ENCODE measurements at regions not wholly inside any gene's neighbourhood (a gene's known extent, or its start where the extent isn't known, plus 50 kb on each side); places are given as distances from the start of the nearest gene placed in this dataset.

- no peak for TF ChIP-seq POLR2A (IDR thresholded peaks at IDR 0.05)
- no peak for TF ChIP-seq CTCF (IDR thresholded peaks at IDR 0.05)
Measured at GRCh38 chr17:6239241-6239798, 169.1 kb downstream of the WSCD1 start.
